ENCODE measurements at regions not wholly inside any gene's neighbourhood (a gene's known extent, or its start where the extent isn't known, plus 50 kb on each side); places are given as distances from the start of the nearest gene placed in this dataset.
A peak's percentile ranks its signal among the peaks of the same experiment; 100 is the strongest.

DNA sequence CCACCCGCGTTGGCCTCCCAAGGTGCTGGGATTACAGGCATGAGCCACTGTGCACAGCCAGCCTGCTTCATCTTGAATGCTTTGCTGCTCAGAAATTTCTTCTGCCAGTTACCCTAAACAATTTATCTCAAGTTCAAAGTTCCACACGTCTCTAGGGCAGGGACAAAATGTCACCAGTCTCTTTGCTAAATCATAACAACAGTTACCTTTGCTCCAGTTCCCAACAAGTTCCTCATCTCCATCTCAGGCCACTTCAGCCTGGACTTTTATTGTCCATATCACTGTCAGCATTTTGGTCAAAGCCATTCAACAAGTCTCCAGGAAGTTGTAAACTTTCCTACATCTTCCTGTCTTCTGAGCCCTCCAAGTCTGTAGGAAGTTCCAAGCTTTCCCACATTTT lies 159.5 kb upstream of the DYRK2 start:
- Mint-ChIP-seq H3K27me3 (no peaks in the 10 kb centered on the region), H3K9me3 (peaks cover 33% of the 10 kb centered on the region), H3K4me3 (no peak overlapping the region), H3K27ac (no peak overlapping the region), H3K4me1 (ENCODE audit: unreplicated experiment) (peaks cover 9% of the 10 kb centered on the region), H3K36me3 (peaks cover 7% of the 10 kb centered on the region)
- DNase-seq (ENCODE audit: extremely low spot score, unreplicated experiment), result no peak
- TF ChIP-seq, protein P1, sequence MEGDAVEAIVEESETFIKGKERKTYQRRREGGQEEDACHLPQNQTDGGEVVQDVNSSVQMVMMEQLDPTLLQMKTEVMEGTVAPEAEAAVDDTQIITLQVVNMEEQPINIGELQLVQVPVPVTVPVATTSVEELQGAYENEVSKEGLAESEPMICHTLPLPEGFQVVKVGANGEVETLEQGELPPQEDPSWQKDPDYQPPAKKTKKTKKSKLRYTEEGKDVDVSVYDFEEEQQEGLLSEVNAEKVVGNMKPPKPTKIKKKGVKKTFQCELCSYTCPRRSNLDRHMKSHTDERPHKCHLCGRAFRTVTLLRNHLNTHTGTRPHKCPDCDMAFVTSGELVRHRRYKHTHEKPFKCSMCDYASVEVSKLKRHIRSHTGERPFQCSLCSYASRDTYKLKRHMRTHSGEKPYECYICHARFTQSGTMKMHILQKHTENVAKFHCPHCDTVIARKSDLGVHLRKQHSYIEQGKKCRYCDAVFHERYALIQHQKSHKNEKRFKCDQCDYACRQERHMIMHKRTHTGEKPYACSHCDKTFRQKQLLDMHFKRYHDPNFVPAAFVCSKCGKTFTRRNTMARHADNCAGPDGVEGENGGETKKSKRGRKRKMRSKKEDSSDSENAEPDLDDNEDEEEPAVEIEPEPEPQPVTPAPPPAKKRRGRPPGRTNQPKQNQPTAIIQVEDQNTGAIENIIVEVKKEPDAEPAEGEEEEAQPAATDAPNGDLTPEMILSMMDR (conservative IDR thresholded peaks at IDR 0.05), result no peak

DNA sequence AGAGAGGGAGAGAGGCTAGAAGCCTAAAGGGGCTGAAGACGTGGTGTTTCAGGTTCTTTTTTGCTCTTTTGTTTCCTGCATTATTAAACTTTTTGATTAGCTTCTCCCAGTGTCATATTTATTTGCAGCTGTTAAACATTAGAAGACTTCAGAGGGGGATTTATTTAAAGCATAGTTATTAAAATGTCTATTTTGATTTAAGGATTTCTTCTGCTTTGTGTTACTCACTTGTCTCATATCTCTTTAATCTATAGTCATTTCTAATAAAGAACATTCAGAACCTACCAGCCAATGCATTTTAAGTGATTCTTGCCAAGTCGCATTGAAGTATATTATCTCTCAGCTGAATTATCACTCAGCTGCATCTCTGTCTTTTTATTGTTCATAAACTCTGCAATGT lies 152.0 kb upstream of the DYRK2 start:
- Mint-ChIP-seq H3K4me3 (no peak overlapping the region), H3K27ac (no peak overlapping the region)

DNA sequence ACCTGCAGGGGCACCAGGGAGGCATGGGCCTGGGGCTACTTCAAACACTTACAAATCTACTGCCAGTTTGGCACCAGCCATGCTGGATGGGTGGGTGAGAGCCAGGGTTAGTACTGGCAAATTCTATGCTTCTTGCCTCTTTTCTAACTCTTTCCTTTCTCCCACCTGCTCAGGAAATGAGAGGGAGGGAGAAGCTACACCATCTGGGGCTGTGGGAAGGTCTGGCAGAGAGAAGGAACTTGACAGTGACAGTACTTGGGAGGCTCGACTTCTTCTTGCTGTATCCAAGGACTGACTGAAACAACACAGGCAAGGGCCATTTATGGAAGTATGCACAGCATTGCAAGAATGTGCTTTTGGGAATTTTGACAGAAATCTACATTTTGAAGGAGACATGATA lies 149.6 kb upstream of the DYRK2 start:
- no peaks in the 10 kb centered on the region for H3K27me3 Mint-ChIP-seq
- DNase-seq (ENCODE audit: extremely low spot score, unreplicated experiment), result no peak
- H3K36me3 Mint-ChIP-seq, result no peaks in the 10 kb centered on the region
- no peak overlapping the region for H3K27ac Mint-ChIP-seq
- H3K4me1 Mint-ChIP-seq (ENCODE audit: unreplicated experiment), result peaks cover 17% of the 10 kb centered on the region
- H3K4me3 Mint-ChIP-seq, result no peak overlapping the region
- peaks cover 7% of the 10 kb centered on the region for H3K9me3 Mint-ChIP-seq
- TF ChIP-seq, protein P1 (conservative IDR thresholded peaks at IDR 0.05), result no peak

More for the DNA sequence above, 152.0 kb upstream of the DYRK2 start:
- no peaks in the 10 kb centered on the region for H3K36me3 Mint-ChIP-seq
- DNase-seq (ENCODE audit: extremely low spot score, unreplicated experiment), result no peak
- H3K4me1 Mint-ChIP-seq (ENCODE audit: unreplicated experiment), result peaks cover 16% of the 10 kb centered on the region
- H3K9me3 Mint-ChIP-seq, result peaks cover 18% of the 10 kb centered on the region
- H3K27me3 Mint-ChIP-seq, result no peaks in the 10 kb centered on the region
- TF ChIP-seq, protein P1 (conservative IDR thresholded peaks at IDR 0.05), result no peak

DNA sequence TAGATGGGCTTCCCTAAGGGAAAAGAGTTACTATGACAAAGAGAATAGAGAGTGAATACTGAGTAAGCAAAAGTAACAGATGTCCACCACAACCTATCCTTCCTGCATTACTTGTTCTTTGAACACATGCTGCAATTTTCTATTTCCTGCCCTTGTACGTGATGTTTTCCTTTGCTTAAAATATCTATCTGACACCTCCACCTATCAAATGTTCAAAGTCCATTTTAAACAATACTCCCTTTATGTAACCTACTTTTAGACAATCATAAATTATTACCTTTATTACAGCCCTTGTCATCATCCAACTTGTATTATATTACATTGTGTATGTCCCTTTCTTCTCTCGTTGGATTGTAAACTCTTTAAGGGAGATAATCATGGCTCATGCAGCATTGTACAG lies 147.2 kb upstream of the DYRK2 start:
- Mint-ChIP-seq H3K9me3 (peaks cover 7% of the 10 kb centered on the region), H3K27me3 (no peaks in the 10 kb centered on the region), H3K36me3 (no peaks in the 10 kb centered on the region), H3K4me3 (no peak overlapping the region), H3K4me1 (ENCODE audit: unreplicated experiment) (peaks cover 17% of the 10 kb centered on the region), H3K27ac (peak overlapping the region; percentile 0)
- TF ChIP-seq, protein P1 (conservative IDR thresholded peaks at IDR 0.05), result no peak
- no peak for DNase-seq (ENCODE audit: extremely low spot score, unreplicated experiment)

DNA sequence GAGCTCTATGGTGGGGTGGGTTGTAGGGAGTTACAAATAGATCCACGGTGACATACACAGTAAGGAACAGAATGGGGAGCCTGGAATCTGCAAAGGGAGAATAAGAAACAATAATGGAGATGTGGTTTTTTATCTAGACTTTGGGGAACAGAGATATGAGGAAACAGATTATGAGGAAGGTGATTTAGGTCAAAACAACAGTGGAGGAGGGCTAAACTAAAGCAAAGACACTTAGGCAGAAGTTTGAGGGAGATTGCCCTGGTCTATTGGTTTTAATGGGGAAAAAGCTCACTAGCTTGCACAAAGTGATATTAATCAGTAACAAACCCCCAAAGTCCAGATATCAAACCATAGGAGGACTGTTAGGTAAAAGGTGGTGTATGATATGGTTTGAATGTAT lies 144.5 kb upstream of the DYRK2 start:
- no peaks in the 10 kb centered on the region for H3K27me3 Mint-ChIP-seq
- no peak overlapping the region for H3K4me3 Mint-ChIP-seq
- H3K4me1 Mint-ChIP-seq (ENCODE audit: unreplicated experiment), result peaks cover 17% of the 10 kb centered on the region
- TF ChIP-seq, protein P1 (conservative IDR thresholded peaks at IDR 0.05), result no peak
- H3K27ac Mint-ChIP-seq, result no peak overlapping the region
- no peaks in the 10 kb centered on the region for H3K36me3 Mint-ChIP-seq
- peaks cover 7% of the 10 kb centered on the region for H3K9me3 Mint-ChIP-seq
- DNase-seq (ENCODE audit: extremely low spot score, unreplicated experiment), result no peak

DNA sequence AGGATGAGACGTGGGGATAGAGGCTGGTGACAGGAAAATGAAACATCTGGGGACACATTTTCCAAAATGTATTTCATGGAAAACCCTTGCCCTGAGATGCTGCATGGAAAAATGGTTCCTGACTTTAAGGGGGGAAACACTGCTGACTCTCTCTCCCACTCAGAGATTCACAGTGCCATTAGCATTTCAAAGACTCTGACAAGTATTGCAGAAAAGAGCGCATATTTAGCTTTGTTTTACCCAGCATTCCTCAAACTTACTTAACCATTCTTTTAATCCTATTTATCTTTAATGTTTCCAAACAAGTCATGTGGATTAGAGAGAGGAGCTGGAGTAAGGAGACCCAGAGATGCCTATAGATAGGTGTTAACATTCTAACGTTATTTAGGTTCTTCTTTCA lies 141.8 kb upstream of the DYRK2 start:
- H3K27ac Mint-ChIP-seq, result no peak overlapping the region
- H3K36me3 Mint-ChIP-seq, result no peaks in the 10 kb centered on the region
- no peak overlapping the region for H3K4me3 Mint-ChIP-seq

More for the DNA sequence above, 141.8 kb upstream of the DYRK2 start:
- TF ChIP-seq, protein P1 (conservative IDR thresholded peaks at IDR 0.05), result no peak
- H3K9me3 Mint-ChIP-seq, result no peaks in the 10 kb centered on the region
- DNase-seq (ENCODE audit: extremely low spot score, unreplicated experiment), result no peak
- no peaks in the 10 kb centered on the region for H3K4me1 Mint-ChIP-seq (ENCODE audit: unreplicated experiment)
- H3K27me3 Mint-ChIP-seq, result no peaks in the 10 kb centered on the region

Measured in type B pancreatic cell (in vitro differentiated cells).